Neural progenitor cell (in vitro differentiated cells): ENCODE measurements at regions not wholly inside any gene's neighbourhood (a gene's known extent, or its start where the extent isn't known, plus 50 kb on each side); places are given as distances from the start of the nearest gene placed in this dataset.

Experiments used
- DNase-seq: peaks from one replicate; pipeline ENCODE4 v3.0.0-alpha.2; 2016; ENCODE audit warnings: low spot score
- H2AFZ ChIP-seq: fragments of 200-600 bp; sonication (generic); replicated peaks from 2 replicates; pipeline ENCODE4 v1.6.1; 2016; ENCODE audit warnings: antibody characterized with exemption
- H3F3A ChIP-seq: fragments of 200-600 bp; sonication (generic); 2 replicates; pipeline ENCODE4 v1.6.1; 2016; ENCODE audit warnings: antibody characterized with exemption, low read depth
- H3K27ac ChIP-seq: fragments of 200-600 bp; sonication (generic); 2 replicates; pipeline ENCODE4 v1.5.1; 2016; ENCODE audit warnings: mild to moderate bottlenecking
- H3K27me3 ChIP-seq: fragments of 200-600 bp; sonication (generic); 2 replicates; pipeline ENCODE4 v1.6.1; 2016; ENCODE audit warnings: mild to moderate bottlenecking, moderate library complexity
- H3K36me3 ChIP-seq: fragments of 200-600 bp; sonication (generic); 2 replicates; pipeline ENCODE4 v1.5.1; 2016
- H3K4me1 ChIP-seq: fragments of 200-600 bp; sonication (generic); 2 replicates; pipeline ENCODE4 v1.6.1; 2016; ENCODE audit warnings: mixed run types
- H3K4me2 ChIP-seq: fragments of 200-600 bp; sonication (generic); 2 replicates; pipeline ENCODE4 v1.6.1; 2016
- H3K4me3 ChIP-seq: fragments of 200-600 bp; sonication (generic); 2 replicates; pipeline ENCODE4 v1.5.1; 2016
- H3K79me2 ChIP-seq: fragments of 200-600 bp; sonication (generic); 2 replicates; pipeline ENCODE4 v1.6.1; 2016; ENCODE audit warnings: low read depth
- H3K9ac ChIP-seq: fragments of 200-600 bp; sonication (generic); 2 replicates; pipeline ENCODE4 v1.6.1; 2016
- H3K9me3 ChIP-seq: fragments of 200-600 bp; sonication (generic); 2 replicates; pipeline ENCODE4 v1.5.1; 2016; ENCODE audit warnings: low read depth
- H4K20me1 ChIP-seq: fragments of 200-600 bp; sonication (generic); 2 replicates; pipeline ENCODE4 v1.6.1; 2016; ENCODE audit warnings: low read depth
- H3K27ac Mint-ChIP-seq: 3 replicates; pipeline ENCODE4 v1.8.0; 2021; ENCODE audit warnings: mixed read lengths
- H3K27me3 Mint-ChIP-seq: 2 replicates; pipeline ENCODE4 v1.8.0; 2022; ENCODE audit warnings: low read depth, mild to moderate bottlenecking, inconsistent platforms, moderate library complexity, mixed read lengths; ENCODE audit not compliant: insufficient read depth
- H3K36me3 Mint-ChIP-seq: 3 replicates; pipeline ENCODE4 v1.8.0; 2021; ENCODE audit warnings: mixed read lengths
- H3K4me1 Mint-ChIP-seq: 3 replicates; pipeline ENCODE4 v1.8.0; 2021; ENCODE audit warnings: mixed read lengths
- H3K4me3 Mint-ChIP-seq: 3 replicates; pipeline ENCODE4 v1.8.0; 2021; ENCODE audit warnings: mild to moderate bottlenecking, moderate library complexity, mixed read lengths
- H3K9me3 Mint-ChIP-seq: 3 replicates; pipeline ENCODE4 v1.8.0; 2020; ENCODE audit warnings: mixed read lengths
- CTCF ChIP-seq: fragments of 200-600 bp; sonication (generic); IDR thresholded peaks from 2 replicates; pipeline ENCODE4 v1.5.1; 2017; ENCODE audit warnings: antibody characterized with exemption, mild to moderate bottlenecking
- EZH2 ChIP-seq: fragments of 200-600 bp; sonication (generic); IDR thresholded peaks from 2 replicates; pipeline ENCODE4 v1.6.1; 2017; ENCODE audit warnings: antibody characterized with exemption, mild to moderate bottlenecking, moderate library complexity
- EZH2phosphoT487 ChIP-seq: fragments of 200-600 bp; sonication (generic); IDR thresholded peaks from 2 replicates; pipeline ENCODE4 v1.6.1; 2017; ENCODE audit warnings: antibody characterized with exemption

- Histone ChIP-seq H3K27ac (no peak overlapping the region), H3K27me3 (no peaks in the 10 kb centered on the region), H3K4me1 (peaks cover 7% of the 10 kb centered on the region), H4K20me1 (peaks cover 26% of the 10 kb centered on the region), H3K4me2 (no peak overlapping the region), H3K9ac (no peak overlapping the region), H3K4me3 (no peak overlapping the region), H3K9me3 (no peaks in the 10 kb centered on the region), H3K79me2 (no peaks in the 10 kb centered on the region), H3F3A (peaks cover 13% of the 10 kb centered on the region), H3K36me3 (peaks cover 16% of the 10 kb centered on the region), H2AFZ (no peak overlapping the region)
- Mint-ChIP-seq H3K4me3 (no peak overlapping the region), H3K36me3 (peaks cover 55% of the 10 kb centered on the region), H3K27me3 (peaks cover 3% of the 10 kb centered on the region), H3K27ac (peak overlapping the region; percentile 61), H3K9me3 (peaks cover 21% of the 10 kb centered on the region), H3K4me1 (no peaks in the 10 kb centered on the region)
- DNase-seq = no peak
- TF ChIP-seq EZH2 (no peak), EZH2phosphoT487 (no peak), CTCF (no peak)
Observed at GRCh38 chr19:5253406-5254110, 87.1 kb downstream of the PTPRS start.

DNA sequence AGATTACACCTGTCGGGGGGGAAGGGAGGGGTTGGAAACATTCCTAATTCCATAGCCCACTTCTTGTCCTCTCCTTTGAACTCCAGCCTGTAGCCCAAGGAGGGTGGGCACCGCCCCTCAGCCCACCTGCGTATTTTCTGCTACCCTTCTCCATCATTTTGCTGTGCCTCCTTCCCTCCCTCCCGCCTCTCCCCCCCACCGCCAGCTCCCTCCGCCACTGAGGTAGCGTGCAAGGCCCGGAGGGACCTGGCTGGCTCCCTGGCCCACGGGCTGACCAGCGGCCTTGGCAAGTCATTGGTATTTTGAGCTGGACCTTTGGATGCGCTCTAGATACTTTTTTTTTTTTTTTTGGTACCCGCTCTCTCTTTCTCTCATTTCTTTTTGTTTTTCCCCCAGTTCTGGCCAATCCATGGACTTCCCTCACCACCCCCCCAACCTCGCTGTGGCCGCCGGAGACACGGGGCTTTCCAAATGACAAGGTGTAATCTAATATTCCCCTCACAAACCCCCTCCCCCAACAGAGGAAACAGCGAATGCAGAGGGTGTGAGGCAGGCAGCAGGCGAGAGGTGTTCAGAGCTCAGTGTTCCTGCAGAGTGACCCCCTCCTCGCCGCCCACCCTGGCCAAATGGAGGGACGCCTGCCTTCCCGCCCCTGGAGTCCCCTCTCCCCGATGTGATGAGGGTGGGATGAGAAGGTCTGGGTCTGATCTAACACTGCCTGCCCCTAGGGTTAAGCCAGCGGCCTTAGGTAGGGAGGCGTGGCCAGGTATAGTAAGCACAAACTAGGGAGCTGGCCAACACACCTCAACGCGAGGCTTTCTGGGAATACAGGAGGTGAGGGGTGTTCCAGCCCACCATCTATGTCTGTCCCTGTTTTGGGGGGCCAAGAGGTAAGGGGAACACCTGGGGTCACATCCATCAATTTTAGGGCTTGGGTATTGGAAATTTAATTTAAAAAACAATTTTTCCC, 89.2 kb downstream of the PTPRS start:
- Mint-ChIP-seq H3K9me3 (peaks cover 15% of the 10 kb centered on the region), H3K4me1 (peaks cover 8% of the 10 kb centered on the region), H3K36me3 (peaks cover 45% of the 10 kb centered on the region), H3K27ac (no peak overlapping the region), H3K27me3 (peaks cover 3% of the 10 kb centered on the region), H3K4me3 (no peak overlapping the region)
- no peak overlapping the region for H3K9ac ChIP-seq
- H3K27me3 ChIP-seq = no peaks in the 10 kb centered on the region
- no peak for DNase-seq
- no peak overlapping the region for H3K4me3 ChIP-seq
- H4K20me1 ChIP-seq = peaks cover 33% of the 10 kb centered on the region
- H3K36me3 ChIP-seq = peaks cover 16% of the 10 kb centered on the region
- no peaks in the 10 kb centered on the region for H3K9me3 ChIP-seq
- H3F3A ChIP-seq = peaks cover 13% of the 10 kb centered on the region
- peaks cover 7% of the 10 kb centered on the region for H3K4me1 ChIP-seq
- no peak overlapping the region for H3K27ac ChIP-seq
- TF ChIP-seq EZH2phosphoT487 (no peak), CTCF (no peak), EZH2 (no peak)
- H3K79me2 ChIP-seq = no peaks in the 10 kb centered on the region
- H2AFZ ChIP-seq = no peak overlapping the region
- no peak overlapping the region for H3K4me2 ChIP-seq

DNA sequence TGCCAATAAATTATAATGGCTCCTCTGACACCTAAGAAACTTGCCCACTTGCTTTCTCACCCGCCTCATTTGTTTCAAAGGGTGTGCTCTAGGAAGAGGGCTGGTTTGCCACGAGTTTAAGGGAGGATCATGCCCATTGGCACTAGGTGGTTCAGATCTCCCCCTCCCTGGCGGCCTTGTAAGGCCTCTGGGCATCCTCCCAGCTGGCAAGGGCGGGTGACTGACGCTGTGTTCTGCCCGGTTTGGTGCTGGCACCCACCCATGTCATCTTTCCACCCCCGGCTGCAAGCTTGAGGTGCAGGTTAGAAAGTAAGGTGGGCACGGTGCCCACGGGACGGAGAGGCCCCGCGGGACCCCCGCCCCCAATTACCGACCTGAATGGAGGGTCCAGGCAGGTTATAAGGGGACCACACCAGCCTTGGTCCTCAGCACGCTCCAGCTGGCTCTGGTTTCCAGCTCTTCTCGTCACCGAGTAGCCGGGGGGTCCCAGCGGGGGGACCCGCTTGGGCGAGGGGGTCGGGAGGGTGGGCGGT, 90.4 kb downstream of the PTPRS start:
- Histone ChIP-seq H3K27me3 (no peaks in the 10 kb centered on the region), H2AFZ (no peak overlapping the region), H3K4me2 (no peak overlapping the region), H3K9ac (no peak overlapping the region), H3K9me3 (no peaks in the 10 kb centered on the region), H3F3A (peaks cover 13% of the 10 kb centered on the region), H3K79me2 (no peaks in the 10 kb centered on the region), H4K20me1 (peaks cover 33% of the 10 kb centered on the region), H3K4me3 (no peak overlapping the region), H3K4me1 (peaks cover 7% of the 10 kb centered on the region), H3K27ac (no peak overlapping the region), H3K36me3 (peaks cover 15% of the 10 kb centered on the region)
- Mint-ChIP-seq H3K4me1 (peaks cover 8% of the 10 kb centered on the region), H3K27ac (no peak overlapping the region), H3K36me3 (peaks cover 40% of the 10 kb centered on the region), H3K27me3 (peaks cover 2% of the 10 kb centered on the region), H3K4me3 (no peak overlapping the region), H3K9me3 (peaks cover 5% of the 10 kb centered on the region)
- no peak for TF ChIP-seq EZH2phosphoT487
- TF ChIP-seq EZH2 = no peak
- TF ChIP-seq CTCF = no peak
- no peak for DNase-seq
